ENCODE measurements at regions not wholly inside any gene's neighbourhood (a gene's known extent, or its start where the extent isn't known, plus 50 kb on each side); places are given as distances from the start of the nearest gene placed in this dataset.

DNA sequence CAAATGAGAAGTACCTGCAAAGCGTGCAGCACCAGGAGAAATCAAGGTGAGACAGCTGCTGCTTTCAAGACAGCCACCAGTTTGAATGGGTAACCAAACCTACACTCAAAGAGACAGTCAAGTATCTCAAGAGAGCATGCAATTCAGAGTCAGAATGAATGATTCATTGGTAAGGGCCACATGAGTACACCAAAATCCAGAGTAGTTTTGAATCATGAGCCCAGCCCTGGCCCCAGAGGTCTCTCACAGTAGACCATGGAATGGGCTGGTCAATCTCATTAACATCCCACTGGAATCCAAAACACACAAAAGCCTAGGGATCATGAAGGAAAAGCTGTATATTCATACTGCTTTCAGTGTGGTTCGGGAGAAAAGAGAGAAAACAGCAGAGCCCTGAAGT lies 242.8 kb downstream of the TBL1XR1 start:
- no peak for DNase-seq (ENCODE audit: low read depth)
- TF ChIP-seq CTCF (IDR thresholded peaks at IDR 0.05; ENCODE audit: control insufficient read depth, insufficient read depth, low read depth, low read length, missing control alignments): no peak
- H3K4me3 ChIP-seq (ENCODE audit: control insufficient read depth, low read depth, low read length): no peak overlapping the region

GRCh38 chr3:176953106-176954060 lies 243.9 kb downstream of the TBL1XR1 start:
- TF ChIP-seq CTCF (IDR thresholded peaks at IDR 0.05; ENCODE audit: control insufficient read depth, insufficient read depth, low read depth, low read length, missing control alignments): no peak
- DNase-seq (ENCODE audit: low read depth): peak; percentile 39
- no peak overlapping the region for H3K4me3 ChIP-seq (ENCODE audit: control insufficient read depth, low read depth, low read length)

DNA sequence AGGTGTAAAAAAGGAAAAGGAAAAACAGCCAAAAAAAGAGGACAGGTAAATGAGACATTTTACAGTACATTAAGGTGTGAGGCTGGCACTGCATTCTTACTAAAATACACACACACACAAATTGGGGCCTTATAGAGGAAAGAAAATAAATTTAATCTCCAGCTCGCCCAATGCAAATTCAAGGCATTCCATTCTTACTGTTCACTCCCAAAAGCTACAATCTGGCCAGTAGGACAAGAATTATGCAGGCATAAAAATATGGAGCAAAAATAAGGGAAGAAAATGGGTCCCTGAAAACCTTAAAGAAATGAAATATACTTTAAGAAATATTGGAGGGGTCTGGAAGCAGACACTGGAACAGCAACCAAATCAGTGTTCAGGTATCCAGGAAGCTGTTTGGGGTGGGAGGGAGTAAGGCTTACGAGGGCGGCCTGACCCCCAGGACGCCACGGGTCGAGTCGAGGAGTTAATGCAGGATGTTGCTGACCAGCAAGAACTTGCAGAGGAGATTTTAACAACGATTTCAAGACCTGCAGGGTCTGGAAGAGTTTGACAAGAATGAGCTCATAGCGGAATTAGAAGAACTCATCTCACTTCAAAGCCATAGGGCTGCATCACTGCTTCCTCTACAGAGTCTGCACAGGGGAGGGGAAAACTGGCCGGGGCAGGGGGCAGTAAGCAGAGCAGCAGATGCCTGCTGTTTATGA lies 245.5 kb downstream of the TBL1XR1 start:
- DNase-seq (ENCODE audit: low read depth): no peak
- TF ChIP-seq CTCF (IDR thresholded peaks at IDR 0.05; ENCODE audit: control insufficient read depth, insufficient read depth, low read depth, low read length, missing control alignments): no peak

DNA sequence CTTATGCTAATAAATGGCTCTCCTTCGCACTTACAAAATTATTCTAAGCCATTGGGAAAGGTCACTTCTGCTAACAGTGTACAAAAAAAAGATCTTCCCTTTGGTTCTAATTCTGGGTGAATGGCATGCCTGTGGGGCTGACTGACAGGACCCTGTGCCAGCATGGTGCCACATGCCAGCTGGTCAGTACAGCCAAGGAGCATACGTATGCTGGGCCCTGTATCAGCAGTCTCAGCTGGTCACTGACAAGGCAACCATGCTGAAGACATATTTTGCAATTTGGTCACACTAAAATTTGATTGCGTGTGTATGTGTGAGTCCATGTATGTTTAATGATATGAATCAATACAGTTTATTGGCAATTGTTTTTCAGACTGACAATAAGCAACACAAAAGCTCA lies 246.1 kb downstream of the TBL1XR1 start:
- no peak for DNase-seq (ENCODE audit: low read depth)
- no peak overlapping the region for H3K4me3 ChIP-seq (ENCODE audit: control insufficient read depth, low read depth, low read length)
- no peak for TF ChIP-seq CTCF (IDR thresholded peaks at IDR 0.05; ENCODE audit: control insufficient read depth, insufficient read depth, low read depth, low read length, missing control alignments)

More for the DNA sequence above, 245.5 kb downstream of the TBL1XR1 start:
- no peak overlapping the region for H3K4me3 ChIP-seq (ENCODE audit: control insufficient read depth, low read depth, low read length)

- no peak for TF ChIP-seq CTCF (IDR thresholded peaks at IDR 0.05; ENCODE audit: control insufficient read depth, insufficient read depth, low read depth, low read length, missing control alignments)
- H3K4me3 ChIP-seq (ENCODE audit: control insufficient read depth, low read depth, low read length): no peak overlapping the region
- no peak for DNase-seq (ENCODE audit: low read depth)
Measured at GRCh38 chr3:176950743-176951142, 246.5 kb downstream of the TBL1XR1 start.

DNA sequence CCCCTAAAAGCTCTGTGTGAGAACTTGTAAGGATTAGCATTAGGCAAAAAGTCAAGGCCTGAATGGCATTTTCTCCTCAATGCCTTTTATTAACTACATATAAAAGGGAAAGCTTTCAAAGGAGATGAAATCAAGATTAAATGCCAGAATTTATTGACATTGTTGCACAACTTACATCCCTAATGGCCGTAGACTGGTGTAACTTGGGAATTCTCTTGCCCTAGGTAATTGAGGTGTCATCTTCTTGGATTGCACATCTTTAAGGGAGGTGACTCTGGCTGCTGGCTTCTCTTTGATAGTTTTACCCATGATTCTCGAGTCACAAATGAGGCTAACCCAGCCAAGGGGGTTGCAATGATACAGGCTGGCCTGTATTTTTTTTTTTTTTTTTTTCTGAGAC lies 249.1 kb downstream of the TBL1XR1 start:
- H3K4me3 ChIP-seq (ENCODE audit: control insufficient read depth, low read depth, low read length): no peak overlapping the region
- DNase-seq (ENCODE audit: low read depth): no peak
- TF ChIP-seq CTCF (IDR thresholded peaks at IDR 0.05; ENCODE audit: control insufficient read depth, insufficient read depth, low read depth, low read length, missing control alignments): no peak

Measured in AG09309 (cell line).